ENCODE measurements at regions not wholly inside any gene's neighbourhood (a gene's known extent, or its start where the extent isn't known, plus 50 kb on each side); places are given as distances from the start of the nearest gene placed in this dataset.
"Not testable (repeated sequence)": the region's sequence is repeated elsewhere in the genome, so short reads cannot be mapped to it uniquely, and the experiment has no call there.

DNA sequence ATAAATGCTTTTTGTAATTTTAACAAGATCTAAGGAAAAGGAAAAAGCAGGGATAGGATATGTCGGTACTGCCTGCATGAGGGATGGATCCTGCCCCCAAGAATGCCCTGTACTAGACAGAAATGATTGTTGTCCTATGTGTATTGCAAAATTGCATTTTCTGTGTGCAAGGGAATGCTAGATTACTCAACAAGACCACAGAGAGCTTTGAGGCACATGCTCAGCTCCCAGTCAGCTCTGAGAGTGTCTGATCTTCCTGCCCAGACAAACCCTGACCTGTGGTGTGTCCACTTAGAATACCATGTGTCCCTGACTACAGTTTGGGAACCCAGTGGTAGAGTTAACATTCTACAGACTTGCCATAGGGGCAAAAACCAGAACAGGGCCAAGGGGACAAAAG lies 129.2 kb upstream of the PAK3 start:
- no peak for DNase-seq (ENCODE audit: extremely low read depth in 1 of 11, low read depth in 9 of 11, low spot score in 4 of 11)

DNA sequence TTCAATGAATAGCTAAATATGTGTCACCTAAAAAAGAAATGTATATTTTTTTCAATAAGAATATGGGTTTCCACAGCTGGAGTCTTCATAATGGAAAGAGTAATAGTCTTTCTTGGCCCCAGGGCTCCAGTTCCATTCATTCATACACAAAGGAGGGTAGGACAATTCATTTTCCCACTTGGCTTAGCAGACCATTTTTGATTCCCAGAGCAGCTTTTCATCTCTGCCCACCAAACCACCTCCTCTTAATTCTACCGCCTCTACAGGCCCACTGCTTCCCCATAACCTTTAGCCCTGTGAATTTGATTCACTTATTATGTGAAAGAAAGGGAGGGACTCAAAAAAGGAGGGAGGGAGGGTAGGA lies 129.9 kb upstream of the PAK3 start:
- DNase-seq (ENCODE audit: extremely low read depth in 1 of 11, low read depth in 9 of 11, low spot score in 4 of 11) = no peak

DNA sequence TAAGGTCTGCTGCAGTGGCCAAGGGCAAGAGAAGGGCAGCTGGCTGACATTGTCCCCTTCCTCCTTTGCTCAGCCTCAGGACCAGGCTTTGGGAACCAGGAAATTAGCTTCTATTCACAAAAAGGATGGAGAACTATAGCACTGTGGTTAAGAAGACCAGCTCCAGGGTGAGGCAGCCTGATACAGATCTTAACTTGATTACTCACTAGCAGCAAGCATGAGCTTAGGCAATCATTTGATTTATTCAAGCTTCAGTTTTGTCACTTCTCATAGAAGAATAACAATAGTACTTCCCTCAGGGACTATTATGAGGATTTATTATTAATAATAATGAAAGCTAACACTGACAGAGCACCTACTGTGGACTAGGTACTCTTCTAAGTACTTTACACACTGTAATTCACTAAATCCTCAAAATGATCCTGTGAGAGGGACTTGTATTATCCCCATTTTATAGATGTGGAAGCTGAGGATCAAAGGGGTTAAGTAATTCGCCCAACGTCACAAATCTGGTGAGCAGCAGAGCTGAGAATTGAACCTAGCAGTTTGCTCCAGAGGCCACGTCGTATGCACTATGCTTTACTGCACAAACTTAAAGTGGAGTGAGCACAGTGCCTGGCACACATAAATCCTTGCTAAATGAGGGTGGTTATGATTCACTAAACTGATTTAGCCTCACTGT lies 130.4 kb upstream of the PAK3 start:
- no peak for DNase-seq (ENCODE audit: extremely low read depth in 1 of 11, low read depth in 9 of 11, low spot score in 4 of 11)

DNA sequence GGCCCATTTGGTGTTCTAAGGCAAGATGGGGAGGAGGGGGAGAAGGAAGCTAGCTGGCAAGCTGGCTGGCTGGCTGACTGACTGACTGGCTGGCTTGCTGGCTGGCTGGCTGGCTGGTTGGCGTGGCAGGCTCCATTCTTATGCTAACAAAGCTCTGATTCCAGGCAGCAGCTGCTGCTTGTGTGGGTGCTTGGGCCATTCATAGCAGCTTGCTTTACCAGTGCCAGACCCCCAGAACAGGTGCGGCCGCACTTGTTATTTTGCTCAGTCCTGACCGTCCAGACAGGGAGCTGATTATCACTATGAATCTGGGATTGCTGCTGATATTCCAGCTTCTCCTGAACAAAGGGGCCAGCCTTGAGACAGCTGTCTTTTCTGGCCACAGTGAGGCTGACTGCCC lies 131.2 kb upstream of the PAK3 start:
- no peak for DNase-seq (ENCODE audit: extremely low read depth in 1 of 11, low read depth in 9 of 11, low spot score in 4 of 11)

DNA sequence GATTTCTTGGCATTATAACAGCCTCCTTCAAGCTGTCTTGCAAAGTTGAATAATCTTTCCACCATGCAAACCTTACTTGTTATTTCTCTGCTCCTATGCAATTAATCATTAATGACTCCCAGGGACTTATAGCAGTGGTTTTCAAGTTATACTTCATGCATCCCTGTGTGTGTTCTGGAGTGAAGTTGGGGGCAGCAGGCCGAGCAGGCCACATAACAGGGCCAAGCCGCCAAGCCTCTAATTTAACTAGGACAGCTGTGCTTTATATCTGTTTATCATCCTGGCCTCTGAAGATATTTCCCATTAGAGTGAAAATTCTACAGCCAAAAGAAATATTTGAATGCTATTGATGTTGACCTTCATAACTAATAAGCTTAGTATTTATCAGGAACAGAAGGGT lies 133.5 kb upstream of the PAK3 start:
- DNase-seq (ENCODE audit: extremely low read depth in 1 of 11, low read depth in 9 of 11, low spot score in 4 of 11) = no peak

DNA sequence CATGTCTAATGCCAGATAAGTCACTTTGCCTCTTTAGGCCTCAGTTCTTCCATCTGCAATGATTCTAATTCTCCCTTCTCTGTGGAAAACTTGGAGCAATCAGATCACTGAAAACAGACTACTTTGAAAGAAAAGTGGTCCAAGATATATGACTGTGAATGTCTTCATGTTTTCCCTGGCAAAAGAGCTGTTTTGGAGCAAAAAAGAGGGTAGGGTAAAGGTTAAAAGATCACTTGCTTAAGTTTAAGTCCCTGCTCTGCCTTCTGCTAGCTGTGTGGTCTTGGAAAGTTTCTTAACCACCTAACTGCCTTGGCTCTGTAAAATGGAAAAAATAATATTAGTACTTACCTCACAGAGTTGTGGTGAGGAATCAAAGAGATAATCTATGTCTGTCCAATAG lies 140.3 kb upstream of the PAK3 start:
- DNase-seq (ENCODE audit: extremely low read depth in 1 of 11, low read depth in 9 of 11, low spot score in 4 of 11) = no peak

DNA sequence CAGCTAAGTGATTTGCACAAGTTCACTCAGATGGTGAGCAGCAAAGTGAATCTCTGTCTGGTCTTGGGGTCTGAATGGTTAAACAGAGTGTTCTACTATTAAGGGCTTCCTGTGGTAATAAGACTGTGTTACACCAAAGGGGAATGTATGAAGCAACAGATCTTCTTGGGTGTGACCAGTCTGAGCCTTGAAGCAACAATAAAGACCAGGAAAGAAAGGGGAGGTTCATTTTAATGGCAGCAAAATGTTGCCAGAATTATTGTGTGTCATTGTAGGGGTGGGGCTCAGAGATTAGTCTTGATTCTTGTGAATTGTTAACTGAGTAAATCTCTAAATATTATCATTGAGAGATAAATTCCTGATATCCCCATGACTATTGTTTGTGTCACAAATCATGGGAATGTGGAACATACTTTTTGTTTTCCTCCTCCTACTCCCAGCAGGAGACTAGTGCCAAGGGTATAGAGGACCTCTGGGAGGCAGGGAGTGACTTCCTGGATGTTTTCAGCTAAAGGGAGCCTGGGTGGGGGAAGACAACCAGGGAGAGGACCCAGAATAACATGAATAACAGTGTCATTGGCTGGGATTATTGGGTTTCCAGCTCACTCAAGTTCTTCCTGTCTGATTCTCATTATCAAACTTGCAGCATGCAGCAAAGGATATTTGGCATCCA lies 141.4 kb upstream of the PAK3 start:
- DNase-seq (ENCODE audit: extremely low read depth in 1 of 11, low read depth in 9 of 11, low spot score in 4 of 11) = no peak

DNA sequence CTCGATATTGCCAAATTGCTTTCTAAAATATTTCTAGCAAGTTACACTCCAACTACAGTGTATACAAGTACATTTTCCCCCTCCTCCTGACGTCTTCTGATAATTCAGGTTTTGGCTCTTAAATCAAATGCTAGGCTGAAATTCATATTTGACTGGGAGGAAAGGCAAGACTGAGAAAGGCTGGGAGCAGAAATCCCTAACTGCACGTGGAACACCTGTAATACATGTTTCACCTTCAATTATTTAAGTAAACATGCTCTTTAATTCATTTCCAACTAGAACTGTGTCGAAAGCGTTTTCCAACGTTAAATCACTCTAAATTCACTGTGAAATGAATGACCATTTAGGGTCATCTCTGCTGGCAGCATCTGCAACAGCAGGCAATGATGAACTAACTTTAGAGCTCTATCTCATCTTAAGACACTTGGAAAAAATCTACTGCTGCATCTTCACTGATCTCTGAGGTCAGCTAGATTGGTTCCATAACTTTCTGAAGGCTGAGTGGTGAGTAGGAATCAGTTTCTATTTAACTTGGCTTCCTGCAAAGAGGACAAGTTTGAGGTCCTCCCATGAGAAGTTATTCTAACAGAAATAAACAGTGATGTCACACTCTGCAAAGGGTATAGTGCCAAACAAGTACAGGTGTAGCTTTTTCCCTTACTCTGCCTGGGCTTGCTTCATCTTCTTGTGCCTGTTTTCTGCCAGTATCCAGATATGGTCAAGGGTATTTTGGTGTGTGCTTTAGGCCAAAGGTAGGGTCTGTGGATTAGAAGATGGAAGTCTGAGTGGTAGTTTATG lies 144.3 kb upstream of the PAK3 start:
- no peak for DNase-seq (ENCODE audit: extremely low read depth in 1 of 11, low read depth in 9 of 11, low spot score in 4 of 11)

DNA sequence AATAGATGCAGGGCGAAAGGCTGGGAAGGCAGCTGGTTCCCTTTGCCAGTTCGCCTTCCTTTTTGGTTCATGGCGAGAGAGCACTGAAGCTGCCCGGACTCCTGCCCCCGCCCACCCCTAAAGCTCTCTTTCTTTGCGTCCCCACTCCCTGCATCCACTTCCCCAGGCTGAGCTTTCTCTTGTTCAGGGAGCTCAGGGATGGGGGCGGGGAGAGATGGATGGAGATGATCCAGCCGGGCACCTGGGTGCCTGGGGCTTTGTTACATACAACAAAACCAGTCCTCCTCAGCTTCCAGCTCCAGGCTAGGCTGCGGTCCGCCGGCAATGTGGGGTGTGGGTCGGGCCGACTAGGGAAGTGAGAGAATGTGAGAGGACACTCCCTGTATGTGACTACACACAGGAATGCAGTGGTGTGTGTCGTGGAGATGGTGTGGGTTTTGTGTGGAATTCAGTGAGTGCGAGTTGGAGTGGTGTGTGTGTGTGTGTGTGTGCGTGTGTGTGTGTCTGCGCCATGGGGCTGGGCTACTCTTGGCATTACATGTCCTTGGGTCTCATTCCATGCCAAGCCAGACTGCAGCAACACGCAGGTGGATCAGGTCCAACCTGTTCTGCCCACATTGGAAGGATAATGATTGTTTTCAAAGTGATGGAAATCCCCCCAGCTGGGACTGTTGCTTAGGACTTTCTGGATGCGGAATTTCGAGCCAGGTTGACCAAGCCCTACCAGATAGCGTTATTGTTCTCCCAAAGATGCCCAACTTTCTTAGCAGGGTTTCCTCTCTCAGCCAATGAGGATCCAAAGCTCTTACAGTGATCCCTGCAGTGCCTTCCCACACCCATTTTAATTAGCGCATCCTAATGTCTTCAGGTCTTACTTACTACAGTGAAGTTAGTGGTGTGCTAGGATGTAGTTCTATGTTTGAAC lies 149.4 kb upstream of the CHRDL1 start:
- peak in 1 of 11 donors; percentile 12 for DNase-seq (ENCODE audit: extremely low read depth in 1 of 11, low read depth in 9 of 11, low spot score in 4 of 11)

DNA sequence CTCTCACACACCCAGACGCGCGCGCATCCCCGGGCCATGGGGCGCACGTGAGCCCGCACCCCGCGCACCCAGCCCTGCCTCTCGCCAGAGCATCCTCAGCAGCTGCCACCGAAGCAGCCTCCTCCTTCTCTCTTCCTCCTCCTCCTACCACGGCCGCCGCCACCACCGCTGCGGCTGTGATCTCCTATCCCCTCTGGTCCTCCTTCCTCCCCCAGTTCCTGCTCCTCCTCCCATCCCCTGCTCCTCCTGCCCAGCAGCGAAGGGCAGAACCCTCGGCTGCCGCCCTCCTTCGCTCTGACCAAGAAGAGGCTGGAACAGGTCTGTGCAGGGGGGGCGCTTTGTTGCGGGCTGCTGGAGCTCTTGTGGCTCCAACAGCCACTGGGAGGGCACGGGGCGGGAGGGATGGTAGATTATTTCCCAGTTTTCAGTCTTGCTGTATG lies 148.7 kb upstream of the CHRDL1 start:
- no peak for DNase-seq (ENCODE audit: extremely low read depth in 1 of 11, low read depth in 9 of 11, low spot score in 4 of 11)

DNA sequence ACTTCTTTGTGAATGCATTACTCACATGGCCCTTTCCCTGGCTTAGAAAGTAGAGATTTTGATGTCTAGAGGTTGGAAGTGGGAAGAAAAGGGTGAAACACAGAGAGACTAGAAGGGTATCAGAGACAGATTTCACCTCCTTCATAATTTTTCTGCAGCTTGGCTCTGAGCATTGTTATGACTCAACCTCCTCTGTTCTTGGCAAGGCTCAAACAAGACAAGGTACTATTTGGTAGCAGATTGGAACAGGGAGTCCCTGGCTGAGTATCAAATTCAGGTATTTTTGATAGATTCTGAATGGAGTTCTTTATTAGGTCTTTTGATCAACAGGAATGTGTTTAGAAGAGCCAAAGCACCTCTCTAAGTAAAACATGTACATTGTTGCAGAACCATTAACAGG lies 146.3 kb upstream of the CHRDL1 start:
- no peak for DNase-seq (ENCODE audit: extremely low read depth in 1 of 11, low read depth in 9 of 11, low spot score in 4 of 11)

DNA sequence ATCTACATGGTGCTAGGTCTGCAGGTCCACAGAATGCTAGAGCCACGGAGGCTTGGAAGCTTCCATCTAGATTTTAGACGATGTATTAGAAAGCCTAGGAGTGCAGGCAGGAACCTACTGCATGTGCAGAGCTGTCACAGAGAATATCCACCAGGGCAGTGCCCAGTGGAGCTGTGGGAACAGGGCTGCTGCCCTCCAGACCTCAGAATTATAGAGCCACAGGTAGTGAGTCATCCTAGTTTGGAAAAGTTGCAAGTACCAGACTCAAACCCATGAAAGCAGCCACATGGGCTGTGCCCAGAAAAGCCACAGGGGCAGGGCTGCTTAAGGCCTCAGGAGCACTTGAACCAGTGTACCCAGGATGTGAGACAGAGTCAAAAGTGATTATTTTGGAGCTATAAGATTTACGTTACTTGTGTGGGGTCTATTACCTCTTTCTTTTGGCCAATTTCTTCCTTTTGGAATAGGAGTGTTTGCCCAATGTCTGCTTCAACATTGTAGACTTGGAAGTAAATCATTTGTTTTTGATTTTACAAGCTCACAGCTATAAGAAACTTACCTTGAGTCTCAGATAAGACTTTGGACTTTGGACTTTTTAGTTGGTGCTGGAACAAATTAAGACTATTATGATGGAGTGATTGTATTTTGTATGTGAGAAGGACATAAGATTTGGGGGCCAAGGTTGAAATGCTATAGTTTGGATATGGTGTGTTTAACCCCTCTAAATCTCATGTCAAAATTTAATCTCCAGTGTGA lies 143.5 kb upstream of the CHRDL1 start:
- DNase-seq (ENCODE audit: extremely low read depth in 1 of 11, low read depth in 9 of 11, low spot score in 4 of 11) = no peak

DNA sequence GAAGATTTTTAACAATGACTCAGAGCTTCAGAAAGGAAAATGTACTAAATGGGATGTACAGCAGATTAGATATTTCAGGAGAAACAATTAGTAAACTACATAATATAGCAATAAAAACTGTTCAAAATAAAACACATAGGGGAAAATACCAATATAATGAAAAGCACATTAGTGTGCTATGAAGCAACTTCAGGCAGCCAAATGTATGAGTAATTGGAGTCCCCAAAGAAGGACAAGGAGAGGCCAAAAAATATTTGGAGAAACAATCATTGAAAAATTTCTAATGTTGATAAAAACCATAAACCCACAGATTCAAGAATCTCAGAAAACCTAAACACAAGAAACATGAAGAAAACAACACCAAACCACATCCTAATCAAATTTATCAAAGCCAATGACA lies 129.3 kb upstream of the CHRDL1 start:
- DNase-seq (ENCODE audit: extremely low read depth in 1 of 11, low read depth in 9 of 11, low spot score in 4 of 11) = no peak

DNA sequence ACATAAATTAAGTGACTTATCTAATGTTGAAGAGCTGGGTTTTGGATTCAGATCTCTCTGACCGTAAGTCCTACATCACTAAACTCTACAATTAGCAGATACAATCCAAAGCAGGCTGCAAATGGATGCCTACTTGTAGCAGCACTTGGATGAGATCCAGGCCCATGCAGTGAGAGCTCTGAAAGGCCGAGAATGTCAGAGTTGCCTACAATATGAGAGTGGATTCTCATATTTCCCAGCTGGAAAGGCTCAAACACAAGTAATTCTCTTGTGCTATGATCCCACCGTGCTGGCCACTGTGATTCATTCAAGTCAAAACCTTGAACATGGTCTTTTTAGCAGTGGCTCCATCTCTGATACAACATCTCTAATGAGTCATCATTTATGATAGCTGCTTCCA lies 125.4 kb upstream of the CHRDL1 start:
- DNase-seq (ENCODE audit: extremely low read depth in 1 of 11, low read depth in 9 of 11, low spot score in 4 of 11) = no peak

DNA sequence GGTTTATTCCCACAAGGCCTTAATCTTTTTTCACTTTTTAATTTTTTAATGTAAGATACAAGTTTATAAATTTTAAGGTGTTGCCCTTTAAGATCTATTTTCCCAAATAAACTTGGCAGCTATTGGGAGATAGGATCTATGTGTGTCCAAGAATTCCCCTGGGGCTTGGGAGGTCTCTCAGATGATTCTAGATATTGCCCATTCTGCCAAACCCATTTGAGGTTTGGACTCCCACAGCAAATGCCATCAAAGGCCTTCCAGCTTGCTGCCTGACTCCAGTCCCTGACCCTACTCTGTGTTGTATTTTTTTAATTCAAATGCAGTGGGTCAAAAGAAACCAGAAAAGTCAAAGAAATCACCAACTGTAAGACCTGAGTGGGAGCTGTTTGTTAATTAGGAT lies 120.0 kb upstream of the CHRDL1 start:
- no peak for DNase-seq (ENCODE audit: extremely low read depth in 1 of 11, low read depth in 9 of 11, low spot score in 4 of 11)

DNA sequence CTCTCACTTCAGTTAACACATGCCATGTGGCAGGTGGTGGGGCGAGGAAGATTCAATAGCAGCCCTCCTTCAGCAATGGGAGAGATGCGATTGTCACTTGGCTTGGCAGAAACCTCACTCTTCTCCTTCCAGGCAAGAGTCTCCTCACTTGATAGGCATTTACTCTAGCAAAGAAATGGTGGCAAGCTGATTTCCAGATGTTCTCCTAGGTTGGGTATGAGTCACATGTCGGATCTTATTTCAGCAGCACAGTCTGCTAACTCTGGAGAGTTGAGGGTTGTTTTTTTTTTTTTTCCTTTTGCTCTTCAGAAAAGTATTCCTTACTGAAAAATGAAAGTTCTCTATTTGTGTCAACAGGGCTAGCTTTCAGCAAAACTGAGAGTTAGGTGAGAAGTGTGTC lies 119.5 kb upstream of the CHRDL1 start:
- DNase-seq (ENCODE audit: extremely low read depth in 1 of 11, low read depth in 9 of 11, low spot score in 4 of 11) = no peak

DNA sequence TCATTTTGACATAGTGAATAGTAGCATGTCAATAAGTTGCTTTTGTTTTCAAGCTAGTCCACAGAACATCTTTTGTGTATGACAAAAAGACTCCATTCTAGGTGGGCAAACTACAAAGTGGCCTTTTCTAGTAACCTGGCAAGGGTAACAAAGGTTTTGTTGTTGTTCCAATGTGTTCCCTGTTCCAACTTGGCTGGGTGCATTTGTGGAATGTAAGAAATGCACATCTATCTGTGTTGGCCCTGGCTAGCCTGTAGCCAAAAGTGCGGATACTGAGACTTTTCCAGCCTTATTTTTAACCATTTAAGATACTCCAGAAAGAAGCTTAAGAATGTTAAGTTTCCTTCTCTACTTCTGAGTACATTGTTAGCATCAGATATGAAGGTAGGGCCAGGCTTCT lies 118.7 kb upstream of the CHRDL1 start:
- no peak for DNase-seq (ENCODE audit: extremely low read depth in 1 of 11, low read depth in 9 of 11, low spot score in 4 of 11)

DNA sequence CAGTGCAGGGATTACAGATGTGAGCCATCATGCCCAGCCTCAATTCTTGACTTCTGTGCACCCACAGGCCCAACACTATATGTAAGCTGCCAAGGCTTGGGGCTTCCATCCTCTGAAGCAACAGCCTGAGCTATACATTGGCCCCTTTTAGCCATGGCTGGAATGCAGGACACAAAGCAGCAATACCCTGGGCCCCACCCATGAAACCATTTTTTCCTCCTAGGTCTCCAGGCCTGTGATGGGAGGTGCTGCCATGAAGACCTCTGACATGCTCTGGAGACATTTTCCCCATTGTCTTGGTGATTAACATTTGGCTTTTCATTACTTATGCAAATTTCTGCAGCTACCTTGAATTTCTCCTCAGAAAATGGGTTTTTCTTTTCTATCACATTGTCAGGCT lies 109.1 kb upstream of the CHRDL1 start:
- not testable (repeated sequence) for DNase-seq (ENCODE audit: extremely low read depth in 1 of 11, low read depth in 9 of 11, low spot score in 4 of 11)

DNA sequence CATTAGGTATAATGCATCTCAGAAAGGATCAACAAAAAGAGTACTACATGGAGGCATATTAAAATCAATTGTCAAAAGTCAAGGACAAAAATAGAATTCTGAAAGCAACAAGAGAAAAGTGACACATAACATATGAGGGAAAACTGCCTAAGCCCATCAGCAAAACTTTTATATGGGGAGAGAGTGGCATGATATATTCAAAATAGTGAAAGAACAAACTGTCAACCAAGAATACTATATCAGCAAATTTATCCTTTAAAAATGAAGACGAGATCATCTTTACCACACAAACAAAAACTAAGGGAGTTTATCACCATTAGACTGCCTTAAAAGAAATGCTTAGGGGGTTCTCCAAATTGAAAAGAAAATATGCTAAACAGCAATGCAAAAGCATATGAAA lies 86.4 kb upstream of the CHRDL1 start:
- no peak for DNase-seq (ENCODE audit: extremely low read depth in 1 of 11, low read depth in 9 of 11, low spot score in 4 of 11)
